VCaP (cell line): ENCODE measurements at regions not wholly inside any gene's neighbourhood (a gene's known extent, or its start where the extent isn't known, plus 50 kb on each side); places are given as distances from the start of the nearest gene placed in this dataset.

ENCODE experiments used
- H3K27ac ChIP-seq: fragments of 450-650 bp; 2 replicates; pipeline ENCODE4 v1.5.1; 2017
- CTCF ChIP-seq: fragments of 450-650 bp; conservative IDR thresholded peaks from 2 replicates; pipeline ENCODE4 v1.5.1; 2017; ENCODE audit warnings: mild to moderate bottlenecking, moderate library complexity

DNA sequence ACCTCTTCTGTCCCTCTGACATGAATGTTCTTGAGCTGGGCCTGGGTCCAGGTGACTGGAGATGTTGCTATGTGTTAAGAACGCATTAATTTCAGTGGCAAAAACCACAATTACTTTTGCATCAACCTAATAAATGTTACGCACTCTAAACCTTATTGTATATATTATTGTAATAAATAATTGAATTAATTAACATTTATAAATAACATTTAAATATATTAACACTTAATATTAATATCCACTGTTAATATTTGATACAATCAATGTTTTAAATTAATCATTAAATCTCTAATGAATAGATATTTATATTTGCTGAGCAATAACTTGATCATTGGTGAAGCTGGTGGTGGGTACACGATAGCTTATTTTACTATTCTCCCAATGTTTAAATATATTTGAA, 97.4 kb downstream of the KCNF1 start:
- H3K27ac ChIP-seq, result no peak overlapping the region
- no peak for TF ChIP-seq CTCF

DNA sequence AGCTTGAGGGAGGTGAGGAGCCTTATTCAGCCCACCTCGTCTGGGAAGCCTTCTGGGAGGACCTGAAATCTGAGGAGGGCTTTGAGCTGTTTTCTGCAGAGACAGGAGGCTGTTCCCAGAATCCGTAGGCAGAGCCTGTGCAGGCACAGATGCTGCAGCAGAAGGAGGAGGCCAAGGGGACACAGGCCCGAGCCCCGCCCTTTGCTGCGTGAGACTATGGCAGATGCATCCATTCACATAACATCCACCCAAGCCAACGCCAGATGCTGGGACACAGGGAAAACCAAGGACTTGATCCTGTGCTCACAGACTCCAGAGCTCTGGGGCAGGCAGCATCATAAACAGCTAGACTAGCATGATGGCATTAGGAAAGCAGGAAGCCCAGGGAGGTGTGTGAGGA, 98.2 kb downstream of the KCNF1 start:
- no peak overlapping the region for H3K27ac ChIP-seq
- TF ChIP-seq CTCF, result no peak

DNA sequence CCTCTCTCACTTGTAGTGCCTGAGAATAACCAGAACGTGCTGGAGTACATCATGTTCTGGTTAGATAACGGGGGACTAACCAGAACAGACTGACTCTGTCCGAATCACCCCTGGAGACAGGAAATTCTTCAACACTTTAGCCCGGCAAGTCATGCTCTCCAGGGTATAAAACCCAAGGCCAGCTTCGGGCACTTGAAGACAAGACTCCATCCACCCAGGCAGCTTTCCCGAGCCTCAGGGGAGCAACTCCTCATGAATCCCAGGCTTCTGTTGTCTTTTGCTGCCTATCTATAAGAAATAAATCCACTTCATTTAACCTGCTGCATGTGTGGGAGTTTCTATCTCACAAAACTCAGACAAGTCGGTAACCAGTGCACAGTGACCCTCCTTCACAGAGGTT, 99.6 kb downstream of the KCNF1 start:
- H3K27ac ChIP-seq, result no peak overlapping the region
- no peak for TF ChIP-seq CTCF

DNA sequence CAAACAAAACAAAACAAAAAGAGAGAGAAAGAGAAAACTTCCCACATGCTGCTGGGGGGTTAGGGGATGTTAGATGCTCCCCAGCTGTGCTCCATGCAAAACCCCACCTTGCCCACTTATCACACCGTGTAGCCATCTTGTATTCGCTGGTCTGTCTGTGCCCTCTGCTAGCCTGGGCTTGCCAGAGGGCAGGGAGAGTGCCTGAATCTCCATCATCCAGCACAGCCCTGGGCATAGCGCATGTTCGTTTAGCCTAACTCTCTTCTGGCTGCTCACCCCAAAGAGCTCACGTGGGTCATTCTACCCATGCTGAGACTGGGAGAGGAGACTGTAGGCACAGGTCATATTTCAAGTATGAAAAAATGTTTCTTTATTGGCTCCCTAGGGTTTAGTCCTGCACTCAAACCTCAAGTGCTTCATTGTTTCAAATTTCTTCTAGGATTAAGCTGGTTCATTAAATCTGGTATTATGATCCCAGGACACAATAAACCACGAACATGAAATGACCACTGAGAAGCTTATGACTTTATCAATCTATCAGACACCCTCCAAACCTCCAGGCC, 100.5 kb downstream of the KCNF1 start:
- no peak overlapping the region for H3K27ac ChIP-seq
- no peak for TF ChIP-seq CTCF

- no peak overlapping the region for H3K27ac ChIP-seq
- TF ChIP-seq CTCF, result no peak
Observed at GRCh38 chr2:11013196-11013595, 101.5 kb downstream of the KCNF1 start.

DNA sequence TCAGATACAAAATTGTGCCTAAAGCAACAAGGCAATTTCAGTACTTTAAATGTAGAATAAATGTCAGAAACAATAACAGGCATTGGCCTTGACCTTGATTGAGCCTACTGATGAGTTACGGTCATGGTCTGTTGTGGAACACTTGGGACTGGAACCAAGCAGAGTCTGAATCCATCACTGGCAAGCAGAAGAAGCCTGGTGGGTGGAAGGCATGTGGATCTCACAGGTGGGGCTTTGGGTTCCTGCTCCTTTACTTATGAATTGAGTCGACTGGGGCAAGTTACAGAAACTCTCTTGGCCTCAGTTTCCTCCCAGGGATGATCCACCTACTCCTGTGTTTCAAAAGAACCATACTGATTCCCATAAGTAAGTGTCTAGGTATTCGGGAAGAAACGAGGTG, 102.3 kb downstream of the KCNF1 start:
- H3K27ac ChIP-seq, result no peak overlapping the region
- no peak for TF ChIP-seq CTCF

GRCh38 chr2:11016735-11017388, 105.1 kb downstream of the KCNF1 start:
- no peak overlapping the region for H3K27ac ChIP-seq
- no peak for TF ChIP-seq CTCF
